K562 (cell line): ENCODE measurements at regions not wholly inside any gene's neighbourhood (a gene's known extent, or its start where the extent isn't known, plus 50 kb on each side); places are given as distances from the start of the nearest gene placed in this dataset.

Source experiments
- ATAC-seq: fragments of 200-7000 bp; cut with Tn5 transposase; 3 replicates; pipeline ENCODE4 v1.9.1; 2020; ENCODE audit warnings: moderate library complexity
- BruUV-seq: library from RNA; stranded (reverse); fragments of 400-500 nt; replicated peaks from 2 replicates; lab custom pipeline; 2021; lab: Mats Ljungman, UMichigan
- CTCF ChIA-PET: fragments of 300-600 bp; formaldehyde crosslinking; extraction: SDS; loops from one replicate; lab custom pipeline; 2021; ENCODE audit warnings: low intra/inter-chr PET ratio; lab: Yijun Ruan, JAX
- POLR2A ChIA-PET: fragments of 300-600, 350-650 bp; sonication (Branson Sonifier 250); formaldehyde crosslinking; extraction: SDS; loops from one replicate; lab custom pipeline; 2021; ENCODE audit warnings: antibody characterized with exemption, inconsistent platforms; lab: Yijun Ruan, JAX
- DNase-seq, 4 experiments: peaks; one replicate each; pipeline versions ENCODE4 v3.0.0 to v3.0.0-alpha.2; 2011 to 2018; ENCODE audit warnings: low spot score in 3 of 4, mixed read lengths in 3 of 4; ENCODE audit errors: extremely low read depth in 1 of 4
- FAIRE-seq: peaks from 2 replicates; lab custom pipeline; 2011; peaks lifted over from hg19 to GRCh38; lab: Jason Lieb, UNC
- H2AFZ ChIP-seq: 2 replicates; pipeline ENCODE4 v1.6.0; 2011; ENCODE audit warnings: low read depth, low read length, control low read depth, inconsistent platforms
- H3K27ac ChIP-seq: fragments of 200-600 bp; 3 replicates; pipeline ENCODE4 v1.8.0; 2011; ENCODE audit warnings: low read depth, mild to moderate bottlenecking, control low read depth, inconsistent platforms, low read length, moderate library complexity, mixed read lengths; ENCODE audit errors: extremely low read depth
- H3K27me3 ChIP-seq, 2 experiments: fragments of 300-600 bp in 1 of 2; 2 replicates in 1 of 2; 3 replicates in 1 of 2; pipeline versions ENCODE4 v1.6.0 to v1.8.0; 2011; ENCODE audit warnings: inconsistent platforms in 2 of 2, low read length in 2 of 2, mild to moderate bottlenecking in 1 of 2, mixed read lengths in 1 of 2, moderate library complexity in 1 of 2; ENCODE audit not compliant: control insufficient read depth in 2 of 2, insufficient read depth in 2 of 2
- H3K36me3 ChIP-seq: fragments of 300-600 bp; 3 replicates; pipeline ENCODE4 v1.8.0; 2011; ENCODE audit warnings: mild to moderate bottlenecking, low read length, inconsistent platforms; ENCODE audit not compliant: control insufficient read depth, insufficient read depth
- H3K4me1 ChIP-seq, 2 experiments: fragments of 200-600 bp in 1 of 2; replicated peaks in 1 of 2; 2 replicates in 1 of 2; 3 replicates in 1 of 2; pipeline versions ENCODE4 v1.5.1 to v1.8.0; 2011; ENCODE audit warnings: inconsistent platforms in 2 of 2, low read length in 2 of 2, mild to moderate bottlenecking in 1 of 2, mixed read lengths in 1 of 2, moderate library complexity in 1 of 2; ENCODE audit not compliant: control insufficient read depth in 2 of 2, insufficient read depth in 2 of 2
- H3K4me2 ChIP-seq: 2 replicates; pipeline ENCODE4 v1.6.1; 2011; ENCODE audit warnings: low read length, control low read depth, inconsistent platforms, mixed read lengths; ENCODE audit not compliant: insufficient read depth
- H3K4me3 ChIP-seq: fragments of 200-600 bp; sonication (generic), shearing (Covaris generic); 2 replicates; pipeline ENCODE4 v1.5.1; 2016; ENCODE audit warnings: control low read depth, inconsistent platforms
- H3K79me2 ChIP-seq: fragments of 200-600 bp; 3 replicates; pipeline ENCODE4 v1.8.0; 2011; ENCODE audit warnings: low read length, inconsistent platforms; ENCODE audit not compliant: control insufficient read depth, insufficient read depth
- H3K9ac ChIP-seq, 2 experiments: 2 replicates each; pipeline versions ENCODE4 v1.6.0 to v1.6.1; 2011; ENCODE audit warnings: low read depth in 2 of 2, low read length in 2 of 2, control low read depth in 1 of 2, inconsistent platforms in 1 of 2, mild to moderate bottlenecking in 1 of 2, mixed read lengths in 1 of 2; ENCODE audit not compliant: insufficient read depth in 1 of 2
- H3K9me1 ChIP-seq: one replicate; pipeline ENCODE4 v1.6.0; 2011; ENCODE audit warnings: inconsistent platforms, mild to moderate bottlenecking, low read length, moderate library complexity; ENCODE audit not compliant: control insufficient read depth, insufficient read depth
- H3K9me3 ChIP-seq: replicated peaks from 2 replicates; pipeline ENCODE4 v1.5.1; 2011; ENCODE audit warnings: low read depth, low read length, inconsistent platforms; ENCODE audit not compliant: control insufficient read depth, insufficient read depth
- H4K20me1 ChIP-seq: replicated peaks from 2 replicates; pipeline ENCODE4 v1.6.1; 2011; ENCODE audit warnings: low read length, inconsistent platforms, mixed read lengths; ENCODE audit not compliant: control insufficient read depth, insufficient read depth
- JUND ChIP-seq, 2 experiments: IDR thresholded peaks; 2 replicates in 1 of 2; 3 replicates in 1 of 2; pipeline ENCODE4 v1.6.1; 2011; ENCODE audit warnings: borderline replicate concordance in 2 of 2, low read depth in 2 of 2, low read length in 2 of 2, improper control_type of control experiment in 1 of 2, missing biosample characterization in 1 of 2, missing genetic modification characterization in 1 of 2, missing genetic modification reagents in 1 of 2
- MYBL2 ChIP-seq, 2 experiments: fragments of 450-650 bp in 1 of 2; sonication (generic) in 1 of 2; formaldehyde crosslinking in 1 of 2; IDR thresholded peaks; 2 replicates each; pipeline versions ENCODE4 v1.6.1 to v1.8.1; 2017 to 2022; ENCODE audit warnings: borderline replicate concordance in 1 of 2, inconsistent platforms in 1 of 2, low read depth in 1 of 2, mild to moderate bottlenecking in 1 of 2, missing genetic modification reagents in 1 of 2, moderate library complexity in 1 of 2
- NRF1 ChIP-seq, 2 experiments: fragments of 450-650 bp; IDR thresholded peaks in 1 of 2; conservative IDR thresholded peaks in 1 of 2; 2 replicates each; pipeline ENCODE4 v1.6.1; 2014; ENCODE audit warnings: mild to moderate bottlenecking in 2 of 2
- POLR3A ChIP-seq: IDR thresholded peaks from 2 replicates; pipeline ENCODE4 v1.6.1; 2011; ENCODE audit warnings: borderline replicate concordance, mild to moderate bottlenecking, moderate library complexity; ENCODE audit not compliant: insufficient read length, insufficient read depth; ENCODE audit errors: extremely low read depth
- RBM14 ChIP-seq: fragments of 200-400 bp; formaldehyde crosslinking; IDR thresholded peaks from 2 replicates; pipeline ENCODE4 v1.6.1; 2018; ENCODE audit warnings: low read depth, mild to moderate bottlenecking, low read length, moderate library complexity, borderline replicate concordance; ENCODE audit not compliant: insufficient read depth
- ZKSCAN1 ChIP-seq: fragments of 150-350 bp; IDR thresholded peaks from 2 replicates; pipeline ENCODE4 v1.6.1; 2016; ENCODE audit warnings: low read depth, low read length
- ZNF224 ChIP-seq: sonication (generic); formaldehyde crosslinking; IDR thresholded peaks from 2 replicates; pipeline ENCODE4 v1.8.0; 2022; ENCODE audit warnings: mild to moderate bottlenecking, missing genetic modification reagents
- ZNF586 ChIP-seq: fragments of 450-650 bp; formaldehyde crosslinking; conservative IDR thresholded peaks from 2 replicates; pipeline ENCODE4 v1.4.0; 2020; ENCODE audit warnings: mild to moderate bottlenecking, moderate library complexity
- WGBS: fragments of 100-300 bp; shearing (Covaris generic); methylation state at CpG from one replicate; pipeline ENCODE4 v1.1.6; 2016; ENCODE audit warnings: low coverage, mixed read lengths; ENCODE audit not compliant: insufficient coverage; ENCODE audit errors: missing lambda C conversion rate; 5-methylcytosine and 5-hydroxymethylcytosine counted together
- in situ Hi-C: fragments of 300-500 bp; cut with MboI; formaldehyde crosslinking; loops from 4 replicates; pipeline ENCODE4 v1.15.0; 2018; ENCODE audit warnings: inconsistent platforms, mixed read lengths
- intact Hi-C: fragments of 100-400 bp; cut with micrococcal nuclease; formaldehyde crosslinking; loops from 2 replicates; pipeline ENCODE4 v1.14.2; 2022
- TF ChIP-seq, protein P1 (sequence below), 2 experiments: fragments of 450-650 bp in 1 of 2; IDR thresholded peaks; 2 replicates each; pipeline ENCODE4 v1.6.1; 2011 to 2017; ENCODE audit warnings: low read depth in 2 of 2, antibody characterized with exemption in 1 of 2, borderline replicate concordance in 1 of 2, low read length in 1 of 2, mild to moderate bottlenecking in 1 of 2, mixed read lengths in 1 of 2; ENCODE audit not compliant: control insufficient read depth in 1 of 2
- TF ChIP-seq, protein P2 (sequence below): fragments of 250-450 bp; sonication (Bioruptor Pico); IDR thresholded peaks from 2 replicates; pipeline ENCODE4 v1.4.0; 2020
- TF ChIP-seq, protein P3 (sequence below), 2 experiments: fragments of 450-650 bp in 1 of 2; sonication (generic) in 1 of 2; formaldehyde crosslinking in 1 of 2; IDR thresholded peaks in 1 of 2; conservative IDR thresholded peaks in 1 of 2; 2 replicates each; pipeline versions ENCODE4 v1.6.1 to v1.8.1; 2016 to 2023; ENCODE audit warnings: mild to moderate bottlenecking in 2 of 2, moderate library complexity in 2 of 2, inconsistent platforms in 1 of 2, missing genetic modification reagents in 1 of 2
- TF ChIP-seq, protein P4 (sequence below): fragments of 250-450 bp; sonication (Bioruptor Pico); IDR thresholded peaks from 2 replicates; pipeline ENCODE4 v1.5.0; 2021

DNA sequence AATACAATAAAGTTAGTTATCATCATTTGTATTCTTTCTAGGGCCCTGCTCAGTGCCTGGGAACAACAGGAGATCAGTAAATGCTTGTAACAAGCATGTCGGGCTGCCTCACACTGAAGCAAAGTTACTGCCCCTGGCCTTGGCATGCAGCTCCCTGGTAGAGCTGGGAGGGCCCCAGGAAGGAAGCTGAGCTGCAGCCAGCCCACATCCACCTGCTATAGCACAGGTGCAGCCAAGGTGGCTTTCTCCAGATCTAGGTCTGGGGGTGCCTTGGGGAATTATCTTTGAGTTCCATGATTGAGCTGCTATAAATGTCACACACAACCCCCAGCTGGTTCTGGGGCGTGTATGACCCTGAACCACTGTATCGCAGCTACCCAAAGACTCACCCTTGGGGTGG is 293.4 kb upstream of the MSX2 start (continued):
- TF ChIP-seq, protein P1, sequence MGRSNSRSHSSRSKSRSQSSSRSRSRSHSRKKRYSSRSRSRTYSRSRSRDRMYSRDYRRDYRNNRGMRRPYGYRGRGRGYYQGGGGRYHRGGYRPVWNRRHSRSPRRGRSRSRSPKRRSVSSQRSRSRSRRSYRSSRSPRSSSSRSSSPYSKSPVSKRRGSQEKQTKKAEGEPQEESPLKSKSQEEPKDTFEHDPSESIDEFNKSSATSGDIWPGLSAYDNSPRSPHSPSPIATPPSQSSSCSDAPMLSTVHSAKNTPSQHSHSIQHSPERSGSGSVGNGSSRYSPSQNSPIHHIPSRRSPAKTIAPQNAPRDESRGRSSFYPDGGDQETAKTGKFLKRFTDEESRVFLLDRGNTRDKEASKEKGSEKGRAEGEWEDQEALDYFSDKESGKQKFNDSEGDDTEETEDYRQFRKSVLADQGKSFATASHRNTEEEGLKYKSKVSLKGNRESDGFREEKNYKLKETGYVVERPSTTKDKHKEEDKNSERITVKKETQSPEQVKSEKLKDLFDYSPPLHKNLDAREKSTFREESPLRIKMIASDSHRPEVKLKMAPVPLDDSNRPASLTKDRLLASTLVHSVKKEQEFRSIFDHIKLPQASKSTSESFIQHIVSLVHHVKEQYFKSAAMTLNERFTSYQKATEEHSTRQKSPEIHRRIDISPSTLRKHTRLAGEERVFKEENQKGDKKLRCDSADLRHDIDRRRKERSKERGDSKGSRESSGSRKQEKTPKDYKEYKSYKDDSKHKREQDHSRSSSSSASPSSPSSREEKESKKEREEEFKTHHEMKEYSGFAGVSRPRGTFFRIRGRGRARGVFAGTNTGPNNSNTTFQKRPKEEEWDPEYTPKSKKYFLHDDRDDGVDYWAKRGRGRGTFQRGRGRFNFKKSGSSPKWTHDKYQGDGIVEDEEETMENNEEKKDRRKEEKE (IDR thresholded peaks at IDR 0.05; ENCODE audit: borderline replicate concordance in 1 of 2, control insufficient read depth in 1 of 2, low read depth in 2 of 2, low read length in 1 of 2): no peak
- TF ChIP-seq, protein P2, sequence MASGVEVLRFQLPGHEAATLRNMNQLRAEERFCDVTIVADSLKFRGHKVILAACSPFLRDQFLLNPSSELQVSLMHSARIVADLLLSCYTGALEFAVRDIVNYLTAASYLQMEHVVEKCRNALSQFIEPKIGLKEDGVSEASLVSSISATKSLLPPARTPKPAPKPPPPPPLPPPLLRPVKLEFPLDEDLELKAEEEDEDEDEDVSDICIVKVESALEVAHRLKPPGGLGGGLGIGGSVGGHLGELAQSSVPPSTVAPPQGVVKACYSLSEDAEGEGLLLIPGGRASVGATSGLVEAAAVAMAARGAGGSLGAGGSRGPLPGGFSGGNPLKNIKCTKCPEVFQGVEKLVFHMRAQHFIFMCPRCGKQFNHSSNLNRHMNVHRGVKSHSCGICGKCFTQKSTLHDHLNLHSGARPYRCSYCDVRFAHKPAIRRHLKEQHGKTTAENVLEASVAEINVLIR (CRISPR knock-in tag): no peak

DNA sequence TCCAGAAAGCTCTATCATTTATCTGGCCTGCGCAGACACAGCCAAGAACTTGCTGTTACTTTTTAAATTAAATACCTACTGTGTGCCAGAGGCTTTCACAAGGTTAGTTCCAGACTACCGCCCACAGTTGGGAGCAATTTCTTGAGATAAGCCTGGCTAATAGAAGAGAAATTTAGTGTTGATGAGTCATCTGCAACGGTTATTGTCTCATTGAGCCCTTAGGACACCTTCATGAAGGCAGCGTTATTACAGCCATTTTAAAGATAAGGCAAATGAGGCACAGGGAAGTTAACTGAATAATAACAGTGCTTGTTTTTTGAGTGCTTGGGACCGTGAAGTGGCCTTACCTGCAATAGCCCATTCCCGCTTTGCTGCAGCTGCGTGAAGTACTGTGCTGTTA is 292.9 kb upstream of the MSX2 start:
- H3K4me1 ChIP-seq: no peaks in the 10 kb centered on the region
- no peaks in the 10 kb centered on the region for H3K36me3 ChIP-seq
- H3K27me3 ChIP-seq: peaks cover 10 to 34% of the 10 kb centered on the region in 2 experiments; a peak in 4 of 5 replicates
- H3K9ac ChIP-seq: no peak overlapping the region
- no peaks in the 10 kb centered on the region for H3K79me2 ChIP-seq
- 2% methylated on average over 7 of the region's 7 CpGs for WGBS
- no TSS peak for BruUV-seq
- H3K27ac ChIP-seq: no peak overlapping the region
- no peak overlapping the region for H2AFZ ChIP-seq
- in situ Hi-C loops (no loop called here), intact Hi-C loops (no loop called here)
- no peak for ATAC-seq
- no peak for DNase-seq
- H3K9me3 ChIP-seq: no peaks in the 10 kb centered on the region
- no peak for FAIRE-seq
- no peak overlapping the region for H3K4me2 ChIP-seq
- no peak overlapping the region for H3K4me3 ChIP-seq
- no peaks in the 10 kb centered on the region for H4K20me1 ChIP-seq
- peaks cover 5% of the 10 kb centered on the region for H3K9me1 ChIP-seq
- POLR2A ChIA-PET: no interaction called here
- CTCF ChIA-PET: no interaction called here
- TF ChIP-seq, protein P3, sequence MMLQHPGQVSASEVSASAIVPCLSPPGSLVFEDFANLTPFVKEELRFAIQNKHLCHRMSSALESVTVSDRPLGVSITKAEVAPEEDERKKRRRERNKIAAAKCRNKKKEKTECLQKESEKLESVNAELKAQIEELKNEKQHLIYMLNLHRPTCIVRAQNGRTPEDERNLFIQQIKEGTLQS (IDR thresholded peaks at IDR 0.05): peak; percentile 36
- TF ChIP-seq, protein P3 (CRISPR knock-in tag; conservative IDR thresholded peaks at IDR 0.05): no peak
- TF ChIP-seq POLR3A (no peak), MYBL2 (IDR thresholded peaks at IDR 0.05; ENCODE audit: low read depth) (no peak), MYBL2 (CRISPR knock-in tag; IDR thresholded peaks at IDR 0.05; ENCODE audit: borderline replicate concordance) (no peak), ZKSCAN1 (0 out of 2 replicates have a peak, but pooled peaks have one; percentile 21), RBM14 (no peak), NRF1 (conservative IDR thresholded peaks at IDR 0.05 in 1 of 2, IDR thresholded peaks at IDR 0.05 in 1 of 2) (no peak), ZNF224 (no peak), JUND (IDR thresholded peaks at IDR 0.05; ENCODE audit: borderline replicate concordance, low read depth, low read length) (peak; percentile 12; the same call in 1 of the 2 replicates), JUND (tag; IDR thresholded peaks at IDR 0.05; ENCODE audit: borderline replicate concordance, low read depth, low read length) (0 out of 3 replicates have a peak, but pooled peaks have one; percentile 33), ZNF586 (CRISPR knock-in tag) (no peak)
- TF ChIP-seq, protein P4, sequence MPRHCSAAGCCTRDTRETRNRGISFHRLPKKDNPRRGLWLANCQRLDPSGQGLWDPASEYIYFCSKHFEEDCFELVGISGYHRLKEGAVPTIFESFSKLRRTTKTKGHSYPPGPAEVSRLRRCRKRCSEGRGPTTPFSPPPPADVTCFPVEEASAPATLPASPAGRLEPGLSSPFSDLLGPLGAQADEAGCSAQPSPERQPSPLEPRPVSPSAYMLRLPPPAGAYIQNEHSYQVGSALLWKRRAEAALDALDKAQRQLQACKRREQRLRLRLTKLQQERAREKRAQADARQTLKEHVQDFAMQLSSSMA: no peak
